ENCODE measurements at regions not wholly inside any gene's neighbourhood (a gene's known extent, or its start where the extent isn't known, plus 50 kb on each side); places are given as distances from the start of the nearest gene placed in this dataset.

GRCh38 chr1:57725318-57725717, 301.5 kb upstream of the DAB1 start:
- Histone ChIP-seq H3K4me3 (ENCODE audit: extremely low read depth, insufficient read depth, low read length, poor library complexity, severe bottlenecking) (no peak overlapping the region), H3K9me3 (ENCODE audit: control insufficient read depth, low read length) (no peaks in the 10 kb centered on the region), H3K27ac (ENCODE audit: low read depth, low read length, severe bottlenecking) (no peak overlapping the region), H3K4me1 (ENCODE audit: control insufficient read depth, insufficient read depth, low read length, poor library complexity, severe bottlenecking) (peaks cover 4% of the 10 kb centered on the region), H3K36me3 (ENCODE audit: control insufficient read depth, insufficient read depth, low read length) (no peaks in the 10 kb centered on the region)
- WGBS, 2 experiments (ENCODE audit: insufficient coverage in 2 of 2) = 93 to 96% methylated on average over 3 of the region's 4 CpGs

- H3K9me3 ChIP-seq (ENCODE audit: control insufficient read depth, low read length) = no peaks in the 10 kb centered on the region
- WGBS, 2 experiments (ENCODE audit: insufficient coverage in 2 of 2) = no CpG with 5 or more reads among the region's 1 CpG
- H3K27ac ChIP-seq (ENCODE audit: low read depth, low read length, severe bottlenecking) = no peak overlapping the region
- no peaks in the 10 kb centered on the region for H3K36me3 ChIP-seq (ENCODE audit: control insufficient read depth, insufficient read depth, low read length)
- H3K4me3 ChIP-seq (ENCODE audit: extremely low read depth, insufficient read depth, low read length, poor library complexity, severe bottlenecking) = no peak overlapping the region
- H3K4me1 ChIP-seq (ENCODE audit: control insufficient read depth, insufficient read depth, low read length, poor library complexity, severe bottlenecking) = peaks cover 4% of the 10 kb centered on the region
These were observed 300.7 kb upstream of the DAB1 start for GRCh38 chr1:57724535-57724934.

GRCh38 chr1:57722285-57722978, 298.6 kb upstream of the DAB1 start:
- peaks cover 4% of the 10 kb centered on the region for H3K4me1 ChIP-seq (ENCODE audit: control insufficient read depth, insufficient read depth, low read length, poor library complexity, severe bottlenecking)
- no peak overlapping the region for H3K4me3 ChIP-seq (ENCODE audit: extremely low read depth, insufficient read depth, low read length, poor library complexity, severe bottlenecking)
- H3K36me3 ChIP-seq (ENCODE audit: control insufficient read depth, insufficient read depth, low read length) = no peaks in the 10 kb centered on the region
- WGBS, 2 experiments (ENCODE audit: insufficient coverage in 2 of 2) = 87 to 88% methylated on average over 2 to 3 of the region's 4 CpGs
- no peak overlapping the region for H3K27ac ChIP-seq (ENCODE audit: low read depth, low read length, severe bottlenecking)
- no peaks in the 10 kb centered on the region for H3K9me3 ChIP-seq (ENCODE audit: control insufficient read depth, low read length)

- Histone ChIP-seq H3K27ac (ENCODE audit: low read depth, low read length, severe bottlenecking) (no peak overlapping the region), H3K4me1 (ENCODE audit: control insufficient read depth, insufficient read depth, low read length, poor library complexity, severe bottlenecking) (peaks cover 4% of the 10 kb centered on the region), H3K4me3 (ENCODE audit: extremely low read depth, insufficient read depth, low read length, poor library complexity, severe bottlenecking) (no peak overlapping the region), H3K36me3 (ENCODE audit: control insufficient read depth, insufficient read depth, low read length) (no peaks in the 10 kb centered on the region), H3K9me3 (ENCODE audit: control insufficient read depth, low read length) (no peaks in the 10 kb centered on the region)
- 85% methylated on average over 2 of the region's 2 CpGs; no CpG with 5 or more reads in 1 of the 2 experiments for WGBS, 2 experiments (ENCODE audit: insufficient coverage in 2 of 2)
These were observed 297.1 kb upstream of the DAB1 start for GRCh38 chr1:57721001-57721400.

- 35 to 40% methylated on average over 2 of the region's 5 CpGs for WGBS, 2 experiments (ENCODE audit: insufficient coverage in 2 of 2)
These were observed 295.4 kb upstream of the DAB1 start for GRCh38 chr1:57719274-57719673.

GRCh38 chr1:57713501-57713900, 289.6 kb upstream of the DAB1 start:
- Histone ChIP-seq H3K4me1 (ENCODE audit: control insufficient read depth, insufficient read depth, low read length, poor library complexity, severe bottlenecking) (no peaks in the 10 kb centered on the region), H3K27ac (ENCODE audit: low read depth, low read length, severe bottlenecking) (no peak overlapping the region), H3K9me3 (ENCODE audit: control insufficient read depth, low read length) (no peaks in the 10 kb centered on the region), H3K36me3 (ENCODE audit: control insufficient read depth, insufficient read depth, low read length) (no peaks in the 10 kb centered on the region), H3K4me3 (ENCODE audit: extremely low read depth, insufficient read depth, low read length, poor library complexity, severe bottlenecking) (no peak overlapping the region)

More at GRCh38 chr1:57719274-57719673, 295.4 kb upstream of the DAB1 start:
- Histone ChIP-seq H3K9me3 (ENCODE audit: control insufficient read depth, low read length) (no peaks in the 10 kb centered on the region), H3K36me3 (ENCODE audit: control insufficient read depth, insufficient read depth, low read length) (no peaks in the 10 kb centered on the region), H3K4me1 (ENCODE audit: control insufficient read depth, insufficient read depth, low read length, poor library complexity, severe bottlenecking) (peaks cover 4% of the 10 kb centered on the region), H3K4me3 (ENCODE audit: extremely low read depth, insufficient read depth, low read length, poor library complexity, severe bottlenecking) (no peak overlapping the region), H3K27ac (ENCODE audit: low read depth, low read length, severe bottlenecking) (no peak overlapping the region)

GRCh38 chr1:57712846-57713245, 289.0 kb upstream of the DAB1 start:
- H3K27ac ChIP-seq (ENCODE audit: low read depth, low read length, severe bottlenecking) = no peak overlapping the region
- H3K4me1 ChIP-seq (ENCODE audit: control insufficient read depth, insufficient read depth, low read length, poor library complexity, severe bottlenecking) = no peaks in the 10 kb centered on the region
- no peaks in the 10 kb centered on the region for H3K36me3 ChIP-seq (ENCODE audit: control insufficient read depth, insufficient read depth, low read length)
- WGBS, 2 experiments (ENCODE audit: insufficient coverage in 2 of 2) = 87 to 100% methylated on average over 1 to 2 of the region's 2 CpGs
- H3K4me3 ChIP-seq (ENCODE audit: extremely low read depth, insufficient read depth, low read length, poor library complexity, severe bottlenecking) = no peak overlapping the region
- H3K9me3 ChIP-seq (ENCODE audit: control insufficient read depth, low read length) = no peaks in the 10 kb centered on the region

GRCh38 chr1:57711326-57711725, 287.5 kb upstream of the DAB1 start:
- Histone ChIP-seq H3K9me3 (ENCODE audit: control insufficient read depth, low read length) (no peaks in the 10 kb centered on the region), H3K4me1 (ENCODE audit: control insufficient read depth, insufficient read depth, low read length, poor library complexity, severe bottlenecking) (no peaks in the 10 kb centered on the region), H3K36me3 (ENCODE audit: control insufficient read depth, insufficient read depth, low read length) (no peaks in the 10 kb centered on the region), H3K27ac (ENCODE audit: low read depth, low read length, severe bottlenecking) (no peak overlapping the region), H3K4me3 (ENCODE audit: extremely low read depth, insufficient read depth, low read length, poor library complexity, severe bottlenecking) (no peak overlapping the region)
- WGBS, 2 experiments (ENCODE audit: insufficient coverage in 2 of 2) = no CpG with 5 or more reads among the region's 2 CpGs

GRCh38 chr1:57707631-57708030, 283.8 kb upstream of the DAB1 start:
- no peak overlapping the region for H3K27ac ChIP-seq (ENCODE audit: low read depth, low read length, severe bottlenecking)
- H3K4me1 ChIP-seq (ENCODE audit: control insufficient read depth, insufficient read depth, low read length, poor library complexity, severe bottlenecking) = no peaks in the 10 kb centered on the region
- no peaks in the 10 kb centered on the region for H3K36me3 ChIP-seq (ENCODE audit: control insufficient read depth, insufficient read depth, low read length)
- H3K4me3 ChIP-seq (ENCODE audit: extremely low read depth, insufficient read depth, low read length, poor library complexity, severe bottlenecking) = no peak overlapping the region
- WGBS, 2 experiments (ENCODE audit: insufficient coverage in 2 of 2) = no CpG with 5 or more reads among the region's 1 CpG
- no peaks in the 10 kb centered on the region for H3K9me3 ChIP-seq (ENCODE audit: control insufficient read depth, low read length)

- Histone ChIP-seq H3K4me1 (ENCODE audit: control insufficient read depth, insufficient read depth, low read length, poor library complexity, severe bottlenecking) (no peaks in the 10 kb centered on the region), H3K27ac (ENCODE audit: low read depth, low read length, severe bottlenecking) (no peak overlapping the region)
- WGBS, 2 experiments (ENCODE audit: insufficient coverage in 2 of 2) = no CpG with 5 or more reads among the region's 1 CpG
These were observed 281.0 kb upstream of the DAB1 start for GRCh38 chr1:57704811-57705210.

GRCh38 chr1:57704231-57704630, 280.4 kb upstream of the DAB1 start:
- no peak overlapping the region for H3K4me3 ChIP-seq (ENCODE audit: extremely low read depth, insufficient read depth, low read length, poor library complexity, severe bottlenecking)
- H3K36me3 ChIP-seq (ENCODE audit: control insufficient read depth, insufficient read depth, low read length) = no peaks in the 10 kb centered on the region
- H3K27ac ChIP-seq (ENCODE audit: low read depth, low read length, severe bottlenecking) = no peak overlapping the region
- no peaks in the 10 kb centered on the region for H3K9me3 ChIP-seq (ENCODE audit: control insufficient read depth, low read length)
- no peaks in the 10 kb centered on the region for H3K4me1 ChIP-seq (ENCODE audit: control insufficient read depth, insufficient read depth, low read length, poor library complexity, severe bottlenecking)

More at GRCh38 chr1:57704811-57705210, 281.0 kb upstream of the DAB1 start:
- no peaks in the 10 kb centered on the region for H3K36me3 ChIP-seq (ENCODE audit: control insufficient read depth, insufficient read depth, low read length)
- no peaks in the 10 kb centered on the region for H3K9me3 ChIP-seq (ENCODE audit: control insufficient read depth, low read length)
- no peak overlapping the region for H3K4me3 ChIP-seq (ENCODE audit: extremely low read depth, insufficient read depth, low read length, poor library complexity, severe bottlenecking)
